ENCODE measurements at regions not wholly inside any gene's neighbourhood (a gene's known extent, or its start where the extent isn't known, plus 50 kb on each side); places are given as distances from the start of the nearest gene placed in this dataset.

DNA sequence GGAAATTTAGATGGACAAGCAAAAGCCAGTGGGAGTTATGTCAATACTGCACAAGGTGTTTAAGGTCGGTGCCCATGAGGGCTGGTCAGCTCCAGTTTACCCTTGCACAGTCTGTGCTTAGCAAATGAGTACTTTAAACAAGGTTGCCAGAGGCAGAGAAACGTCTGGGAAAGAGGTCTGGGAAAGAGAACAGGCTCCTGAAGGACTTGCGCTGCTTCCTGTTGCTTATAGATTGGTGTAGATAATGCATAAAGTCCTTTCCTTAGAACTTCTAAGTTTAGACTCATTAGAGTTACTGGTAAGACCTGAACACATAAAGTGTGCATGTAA, 162.6 kb upstream of the P2RY1 start:
- H3K27ac ChIP-seq (replicated peaks) = no peak overlapping the region
- peaks cover 3% of the 10 kb centered on the region for H3K27me3 ChIP-seq (ENCODE audit: insufficient read depth, poor library complexity, severe bottlenecking)
- no peak for TF ChIP-seq GABPA (IDR thresholded peaks at IDR 0.05; ENCODE audit: low read depth)
- no peak for TF ChIP-seq POLR2AphosphoS5 (IDR thresholded peaks at IDR 0.05; ENCODE audit: low read depth)
- TF ChIP-seq, protein P1, sequence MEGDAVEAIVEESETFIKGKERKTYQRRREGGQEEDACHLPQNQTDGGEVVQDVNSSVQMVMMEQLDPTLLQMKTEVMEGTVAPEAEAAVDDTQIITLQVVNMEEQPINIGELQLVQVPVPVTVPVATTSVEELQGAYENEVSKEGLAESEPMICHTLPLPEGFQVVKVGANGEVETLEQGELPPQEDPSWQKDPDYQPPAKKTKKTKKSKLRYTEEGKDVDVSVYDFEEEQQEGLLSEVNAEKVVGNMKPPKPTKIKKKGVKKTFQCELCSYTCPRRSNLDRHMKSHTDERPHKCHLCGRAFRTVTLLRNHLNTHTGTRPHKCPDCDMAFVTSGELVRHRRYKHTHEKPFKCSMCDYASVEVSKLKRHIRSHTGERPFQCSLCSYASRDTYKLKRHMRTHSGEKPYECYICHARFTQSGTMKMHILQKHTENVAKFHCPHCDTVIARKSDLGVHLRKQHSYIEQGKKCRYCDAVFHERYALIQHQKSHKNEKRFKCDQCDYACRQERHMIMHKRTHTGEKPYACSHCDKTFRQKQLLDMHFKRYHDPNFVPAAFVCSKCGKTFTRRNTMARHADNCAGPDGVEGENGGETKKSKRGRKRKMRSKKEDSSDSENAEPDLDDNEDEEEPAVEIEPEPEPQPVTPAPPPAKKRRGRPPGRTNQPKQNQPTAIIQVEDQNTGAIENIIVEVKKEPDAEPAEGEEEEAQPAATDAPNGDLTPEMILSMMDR (IDR thresholded peaks at IDR 0.05; ENCODE audit: insufficient read depth, low read length) = no peak
- TF ChIP-seq SPI1 (IDR thresholded peaks at IDR 0.05; ENCODE audit: borderline replicate concordance, low read depth) = no peak
- TF ChIP-seq, protein P2, sequence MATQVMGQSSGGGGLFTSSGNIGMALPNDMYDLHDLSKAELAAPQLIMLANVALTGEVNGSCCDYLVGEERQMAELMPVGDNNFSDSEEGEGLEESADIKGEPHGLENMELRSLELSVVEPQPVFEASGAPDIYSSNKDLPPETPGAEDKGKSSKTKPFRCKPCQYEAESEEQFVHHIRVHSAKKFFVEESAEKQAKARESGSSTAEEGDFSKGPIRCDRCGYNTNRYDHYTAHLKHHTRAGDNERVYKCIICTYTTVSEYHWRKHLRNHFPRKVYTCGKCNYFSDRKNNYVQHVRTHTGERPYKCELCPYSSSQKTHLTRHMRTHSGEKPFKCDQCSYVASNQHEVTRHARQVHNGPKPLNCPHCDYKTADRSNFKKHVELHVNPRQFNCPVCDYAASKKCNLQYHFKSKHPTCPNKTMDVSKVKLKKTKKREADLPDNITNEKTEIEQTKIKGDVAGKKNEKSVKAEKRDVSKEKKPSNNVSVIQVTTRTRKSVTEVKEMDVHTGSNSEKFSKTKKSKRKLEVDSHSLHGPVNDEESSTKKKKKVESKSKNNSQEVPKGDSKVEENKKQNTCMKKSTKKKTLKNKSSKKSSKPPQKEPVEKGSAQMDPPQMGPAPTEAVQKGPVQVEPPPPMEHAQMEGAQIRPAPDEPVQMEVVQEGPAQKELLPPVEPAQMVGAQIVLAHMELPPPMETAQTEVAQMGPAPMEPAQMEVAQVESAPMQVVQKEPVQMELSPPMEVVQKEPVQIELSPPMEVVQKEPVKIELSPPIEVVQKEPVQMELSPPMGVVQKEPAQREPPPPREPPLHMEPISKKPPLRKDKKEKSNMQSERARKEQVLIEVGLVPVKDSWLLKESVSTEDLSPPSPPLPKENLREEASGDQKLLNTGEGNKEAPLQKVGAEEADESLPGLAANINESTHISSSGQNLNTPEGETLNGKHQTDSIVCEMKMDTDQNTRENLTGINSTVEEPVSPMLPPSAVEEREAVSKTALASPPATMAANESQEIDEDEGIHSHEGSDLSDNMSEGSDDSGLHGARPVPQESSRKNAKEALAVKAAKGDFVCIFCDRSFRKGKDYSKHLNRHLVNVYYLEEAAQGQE (IDR thresholded peaks at IDR 0.05; ENCODE audit: insufficient replicate concordance, low read depth) = no peak
- no peak overlapping the region for H3K4me3 ChIP-seq (replicated peaks; ENCODE audit: insufficient read depth, low read length)
- DNase-seq (ENCODE audit: low read depth in 1 of 2, low spot score in 1 of 2) = no peak

DNA sequence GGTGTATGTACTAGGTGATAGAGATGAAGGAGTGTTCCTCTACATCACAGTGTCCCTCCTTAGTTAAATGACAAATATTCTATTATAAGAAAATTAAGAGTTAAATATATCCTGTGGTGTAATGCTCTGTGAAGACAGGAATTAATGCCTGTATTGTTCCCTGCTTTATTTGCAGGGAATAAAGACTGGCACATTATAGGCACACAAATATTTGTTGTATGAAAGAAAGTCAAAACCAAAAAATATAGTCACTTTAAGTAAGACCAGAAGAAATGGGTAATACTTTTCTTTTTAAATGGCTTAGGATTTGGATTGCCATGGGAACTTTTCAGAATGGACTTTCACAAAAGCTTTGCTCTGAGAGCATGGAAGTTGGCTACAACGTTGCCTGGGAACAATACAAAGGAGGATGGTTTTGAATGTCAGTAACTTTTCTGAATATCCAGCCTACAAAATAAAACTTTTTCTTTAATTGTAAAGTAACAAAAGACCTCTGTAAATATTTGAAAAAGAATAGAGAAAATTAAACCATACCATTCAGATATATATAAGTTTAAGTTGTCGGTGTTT, 158.0 kb upstream of the P2RY1 start:
- Histone ChIP-seq H3K27me3 (ENCODE audit: insufficient read depth, poor library complexity, severe bottlenecking) (no peaks in the 10 kb centered on the region), H3K4me3 (replicated peaks; ENCODE audit: insufficient read depth, low read length) (no peak overlapping the region), H3K27ac (replicated peaks) (no peak overlapping the region)
- TF ChIP-seq, protein P2 (IDR thresholded peaks at IDR 0.05; ENCODE audit: insufficient replicate concordance, low read depth) = no peak
- TF ChIP-seq SPI1 (IDR thresholded peaks at IDR 0.05; ENCODE audit: borderline replicate concordance, low read depth) (no peak), GABPA (IDR thresholded peaks at IDR 0.05; ENCODE audit: low read depth) (no peak), POLR2AphosphoS5 (IDR thresholded peaks at IDR 0.05; ENCODE audit: low read depth) (no peak)
- TF ChIP-seq, protein P1 (IDR thresholded peaks at IDR 0.05; ENCODE audit: insufficient read depth, low read length) = no peak
- no peak for DNase-seq (ENCODE audit: low read depth in 1 of 2, low spot score in 1 of 2)

DNA sequence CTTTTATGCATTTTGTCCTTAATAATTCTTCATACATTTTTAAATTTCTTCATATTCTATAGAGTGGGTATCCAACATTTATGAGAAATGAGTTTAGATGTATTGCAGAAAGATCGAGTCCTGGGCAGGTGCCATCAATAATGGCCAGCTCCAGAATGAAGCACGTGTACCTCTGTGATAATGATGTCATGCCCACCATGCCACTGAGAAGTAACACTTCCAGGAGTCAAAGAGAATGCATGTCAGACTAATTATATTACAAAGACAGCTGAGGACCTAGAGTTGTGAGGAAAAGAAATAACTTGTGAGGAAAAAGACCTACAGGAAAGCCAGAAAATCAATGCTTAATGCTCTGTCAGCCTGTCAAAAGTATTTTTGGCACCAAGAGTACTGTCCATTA, 157.4 kb upstream of the P2RY1 start:
- Histone ChIP-seq H3K4me3 (replicated peaks; ENCODE audit: insufficient read depth, low read length) (no peak overlapping the region), H3K27ac (replicated peaks) (no peak overlapping the region), H3K27me3 (ENCODE audit: insufficient read depth, poor library complexity, severe bottlenecking) (no peaks in the 10 kb centered on the region)
- no peak for TF ChIP-seq POLR2AphosphoS5 (IDR thresholded peaks at IDR 0.05; ENCODE audit: low read depth)
- no peak for DNase-seq (ENCODE audit: low read depth in 1 of 2, low spot score in 1 of 2)

DNA sequence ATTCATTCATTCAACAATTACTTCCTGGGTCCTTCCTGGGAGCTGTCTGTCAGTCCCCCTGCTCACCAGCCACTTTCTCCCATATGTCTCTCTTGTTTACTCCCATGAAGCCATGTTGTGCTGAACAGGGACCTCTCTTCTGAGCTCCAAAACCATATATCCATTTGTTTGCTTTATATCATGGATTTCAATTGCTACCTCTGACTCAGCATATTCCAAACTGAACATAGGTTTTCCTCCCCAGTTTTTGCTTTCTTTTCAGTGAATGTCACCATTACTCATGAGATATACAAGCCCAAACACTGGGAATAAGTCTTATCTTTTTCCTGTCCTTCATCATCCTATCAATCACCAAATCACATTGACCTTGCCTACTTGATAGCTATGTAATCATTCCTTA, 152.5 kb upstream of the P2RY1 start:
- no peak for DNase-seq (ENCODE audit: low read depth in 1 of 2, low spot score in 1 of 2)
- TF ChIP-seq POLR2AphosphoS5 (IDR thresholded peaks at IDR 0.05; ENCODE audit: low read depth) (no peak), SPI1 (IDR thresholded peaks at IDR 0.05; ENCODE audit: borderline replicate concordance, low read depth) (no peak), GABPA (IDR thresholded peaks at IDR 0.05; ENCODE audit: low read depth) (no peak)
- TF ChIP-seq, protein P2 (IDR thresholded peaks at IDR 0.05; ENCODE audit: insufficient replicate concordance, low read depth) = no peak
- TF ChIP-seq, protein P1 (IDR thresholded peaks at IDR 0.05; ENCODE audit: insufficient read depth, low read length) = no peak
- Histone ChIP-seq H3K27me3 (ENCODE audit: insufficient read depth, poor library complexity, severe bottlenecking) (no peaks in the 10 kb centered on the region), H3K4me3 (replicated peaks; ENCODE audit: insufficient read depth, low read length) (no peak overlapping the region), H3K27ac (replicated peaks) (no peak overlapping the region)
